Endodermal cell (in vitro differentiated cells): ENCODE measurements at regions not wholly inside any gene's neighbourhood (a gene's known extent, or its start where the extent isn't known, plus 50 kb on each side); places are given as distances from the start of the nearest gene placed in this dataset.

Experiments used
- DNase-seq: peaks from one replicate; pipeline ENCODE4 v3.0.0-alpha.2; 2017
- H3K27ac ChIP-seq: 2 replicates; pipeline ENCODE4 v1.5.1; 2013; ENCODE audit warnings: mild to moderate bottlenecking, low read depth, low read length, moderate library complexity
- H3K27me3 ChIP-seq: 2 replicates; pipeline ENCODE4 v1.6.1; 2013; ENCODE audit warnings: mild to moderate bottlenecking, low read length, moderate library complexity; ENCODE audit not compliant: insufficient read depth, control insufficient read depth, poor library complexity, severe bottlenecking
- H3K36me3 ChIP-seq: 2 replicates; pipeline ENCODE4 v1.7.0; 2013; ENCODE audit warnings: mild to moderate bottlenecking, low read length, moderate library complexity; ENCODE audit not compliant: control insufficient read depth, insufficient read depth
- H3K4me1 ChIP-seq: one replicate; pipeline ENCODE4 v1.7.0; 2013; ENCODE audit warnings: low read length; ENCODE audit not compliant: control insufficient read depth, insufficient read depth
- H3K4me3 ChIP-seq: 2 replicates; pipeline ENCODE4 v1.5.1; 2013; ENCODE audit warnings: mild to moderate bottlenecking, low read length, moderate library complexity
- H3K9ac ChIP-seq: 2 replicates; pipeline ENCODE4 v1.6.1; 2013; ENCODE audit warnings: mild to moderate bottlenecking, low read length, moderate library complexity; ENCODE audit not compliant: poor library complexity, severe bottlenecking; ENCODE audit errors: extremely low read depth
- H3K9me3 ChIP-seq: 2 replicates; pipeline ENCODE4 v1.6.1; 2013; ENCODE audit warnings: mild to moderate bottlenecking, low read length, moderate library complexity; ENCODE audit not compliant: control insufficient read depth
- H3K27ac Mint-ChIP-seq: 2 replicates; pipeline ENCODE4 v1.8.0; 2020; ENCODE audit warnings: mixed read lengths
- H3K27me3 Mint-ChIP-seq: 2 replicates; pipeline ENCODE4 v1.8.0; 2021; ENCODE audit warnings: mild to moderate bottlenecking, mixed read lengths; ENCODE audit not compliant: insufficient read depth
- H3K36me3 Mint-ChIP-seq: 2 replicates; pipeline ENCODE4 v1.8.0; 2020; ENCODE audit warnings: low read depth, mixed read lengths
- H3K4me1 Mint-ChIP-seq: 2 replicates; pipeline ENCODE4 v1.8.0; 2020; ENCODE audit warnings: mixed read lengths
- H3K4me3 Mint-ChIP-seq: 2 replicates; pipeline ENCODE4 v1.8.0; 2020; ENCODE audit warnings: mild to moderate bottlenecking, moderate library complexity, mixed read lengths
- H3K9me3 Mint-ChIP-seq: 2 replicates; pipeline ENCODE4 v1.8.0; 2020; ENCODE audit warnings: mild to moderate bottlenecking, mixed read lengths
- WGBS, 2 experiments: methylation state at CpG; one replicate each; pipeline versions ENCODE4 v1.1.5 to v1.1.7; 2013; ENCODE audit warnings: missing lambda C conversion rate in 2 of 2, mixed read lengths in 1 of 2; ENCODE audit not compliant: insufficient coverage in 1 of 2, insufficient read length in 1 of 2; 5-methylcytosine and 5-hydroxymethylcytosine counted together
- TF ChIP-seq, protein P1 (sequence below): fragments of 200-600 bp; sonication (generic); conservative IDR thresholded peaks from 2 replicates; pipeline ENCODE4 v1.5.0; 2021; ENCODE audit warnings: antibody characterized with exemption, mild to moderate bottlenecking

DNA sequence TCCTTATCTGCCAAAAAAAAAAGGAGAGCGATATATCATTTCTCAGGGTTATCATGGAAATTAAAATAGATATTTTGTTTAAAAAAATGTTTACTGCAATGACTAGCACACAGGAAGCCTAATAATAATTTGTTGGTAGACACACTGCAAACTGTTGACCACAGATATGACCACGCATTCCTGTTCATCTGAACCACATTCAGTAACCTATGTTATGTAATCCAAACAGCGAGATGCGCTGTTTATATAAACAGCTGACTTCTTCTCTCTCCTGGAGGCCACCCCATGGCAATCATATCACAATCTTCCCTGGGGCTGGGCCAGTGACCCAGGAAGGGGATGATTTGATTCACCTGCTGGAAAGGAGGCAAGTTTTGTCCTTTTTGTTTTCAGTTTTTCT, 129.3 kb upstream of the UST start:
- DNase-seq, result no peak
- 96 to 97% methylated on average over 3 to 4 of the region's 4 CpGs for WGBS, 2 experiments
- no peaks in the 10 kb centered on the region for H3K4me1 ChIP-seq
- H3K9me3 ChIP-seq, result no peaks in the 10 kb centered on the region
- no peaks in the 10 kb centered on the region for H3K36me3 Mint-ChIP-seq
- H3K27me3 ChIP-seq, result no peaks in the 10 kb centered on the region
- peaks cover 8% of the 10 kb centered on the region for H3K4me1 Mint-ChIP-seq
- H3K27me3 Mint-ChIP-seq, result peaks cover 18% of the 10 kb centered on the region
- H3K4me3 ChIP-seq, result no peak overlapping the region
- H3K4me3 Mint-ChIP-seq, result no peak overlapping the region
- no peak overlapping the region for H3K27ac Mint-ChIP-seq
- H3K9ac ChIP-seq, result no peak overlapping the region
- TF ChIP-seq, protein P1, sequence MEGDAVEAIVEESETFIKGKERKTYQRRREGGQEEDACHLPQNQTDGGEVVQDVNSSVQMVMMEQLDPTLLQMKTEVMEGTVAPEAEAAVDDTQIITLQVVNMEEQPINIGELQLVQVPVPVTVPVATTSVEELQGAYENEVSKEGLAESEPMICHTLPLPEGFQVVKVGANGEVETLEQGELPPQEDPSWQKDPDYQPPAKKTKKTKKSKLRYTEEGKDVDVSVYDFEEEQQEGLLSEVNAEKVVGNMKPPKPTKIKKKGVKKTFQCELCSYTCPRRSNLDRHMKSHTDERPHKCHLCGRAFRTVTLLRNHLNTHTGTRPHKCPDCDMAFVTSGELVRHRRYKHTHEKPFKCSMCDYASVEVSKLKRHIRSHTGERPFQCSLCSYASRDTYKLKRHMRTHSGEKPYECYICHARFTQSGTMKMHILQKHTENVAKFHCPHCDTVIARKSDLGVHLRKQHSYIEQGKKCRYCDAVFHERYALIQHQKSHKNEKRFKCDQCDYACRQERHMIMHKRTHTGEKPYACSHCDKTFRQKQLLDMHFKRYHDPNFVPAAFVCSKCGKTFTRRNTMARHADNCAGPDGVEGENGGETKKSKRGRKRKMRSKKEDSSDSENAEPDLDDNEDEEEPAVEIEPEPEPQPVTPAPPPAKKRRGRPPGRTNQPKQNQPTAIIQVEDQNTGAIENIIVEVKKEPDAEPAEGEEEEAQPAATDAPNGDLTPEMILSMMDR, result no peak
- H3K27ac ChIP-seq, result no peak overlapping the region
- H3K9me3 Mint-ChIP-seq, result no peaks in the 10 kb centered on the region
- no peaks in the 10 kb centered on the region for H3K36me3 ChIP-seq

DNA sequence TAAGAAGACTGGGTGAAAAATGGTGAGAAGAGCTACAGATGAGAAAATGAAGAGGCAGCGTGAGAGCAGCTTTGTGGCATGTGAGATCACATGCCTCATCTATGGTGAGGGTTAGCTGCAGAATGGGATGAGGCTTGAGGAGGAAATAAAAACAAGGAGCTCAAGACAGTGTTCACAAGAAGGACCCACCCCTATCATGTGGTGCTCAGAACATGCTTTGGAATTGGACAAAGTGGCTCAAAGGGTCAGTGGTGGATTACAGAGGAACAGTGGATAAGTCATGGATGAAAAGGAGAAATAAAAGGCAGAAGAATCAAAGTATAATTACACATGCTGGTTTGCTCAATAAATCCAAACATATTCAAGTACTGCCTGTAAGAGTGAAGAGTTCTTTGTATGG, 126.9 kb upstream of the UST start:
- Mint-ChIP-seq H3K36me3 (no peaks in the 10 kb centered on the region), H3K9me3 (no peaks in the 10 kb centered on the region), H3K27me3 (peaks cover 20% of the 10 kb centered on the region)

DNA sequence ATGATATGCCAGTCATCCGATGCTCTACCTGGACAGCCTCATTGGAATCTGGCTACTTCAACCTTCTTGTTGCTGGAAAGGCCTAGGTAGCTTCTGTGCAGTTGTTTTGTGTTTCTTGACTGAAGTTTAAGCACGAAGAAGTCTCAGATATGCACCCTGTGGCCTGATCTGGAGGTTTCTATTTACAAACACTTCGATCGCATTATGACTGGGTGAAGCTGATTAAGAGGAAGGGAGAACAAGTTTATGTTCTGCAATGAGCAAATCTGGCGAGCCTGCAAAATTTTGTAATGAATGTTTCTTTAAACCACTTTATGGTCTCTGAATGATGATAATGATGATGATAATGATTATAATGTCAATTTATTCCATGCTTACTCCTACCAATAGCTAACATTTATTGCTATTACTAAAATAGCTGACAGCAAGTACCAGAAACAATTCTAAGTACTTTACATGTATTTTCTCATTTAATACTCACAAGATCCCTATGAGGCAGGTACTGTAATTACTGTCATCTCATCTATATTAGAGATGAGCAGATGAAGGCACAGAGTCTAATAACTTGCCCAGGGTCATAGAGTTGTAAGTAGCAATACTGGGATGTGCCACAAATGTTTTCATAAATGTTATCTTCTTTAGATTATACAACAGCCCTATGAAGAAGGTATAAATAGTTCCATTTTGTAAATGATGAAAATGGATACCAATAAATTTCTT, 126.1 kb upstream of the UST start:
- no peak overlapping the region for H3K4me3 Mint-ChIP-seq
- H3K9me3 ChIP-seq, result no peaks in the 10 kb centered on the region
- no peak overlapping the region for H3K9ac ChIP-seq
- whole genome bisulfite sequencing, 2 experiments, result 91 to 97% methylated on average over 5 of the region's 5 CpGs
- TF ChIP-seq, protein P1, result no peak
- no peaks in the 10 kb centered on the region for H3K36me3 Mint-ChIP-seq
- peaks cover 14% of the 10 kb centered on the region for H3K27me3 Mint-ChIP-seq
- no peak overlapping the region for H3K27ac ChIP-seq
- H3K27me3 ChIP-seq, result no peaks in the 10 kb centered on the region
- H3K4me3 ChIP-seq, result no peak overlapping the region
- peaks cover 8% of the 10 kb centered on the region for H3K4me1 Mint-ChIP-seq
- H3K9me3 Mint-ChIP-seq, result no peaks in the 10 kb centered on the region
- H3K36me3 ChIP-seq, result no peaks in the 10 kb centered on the region
- H3K27ac Mint-ChIP-seq, result no peak overlapping the region
- no peak for DNase-seq
- no peaks in the 10 kb centered on the region for H3K4me1 ChIP-seq

More for the DNA sequence above, 126.9 kb upstream of the UST start:
- Histone ChIP-seq H3K9ac (no peak overlapping the region), H3K4me3 (no peak overlapping the region), H3K4me1 (no peaks in the 10 kb centered on the region), H3K27me3 (no peaks in the 10 kb centered on the region), H3K27ac (no peak overlapping the region), H3K36me3 (no peaks in the 10 kb centered on the region), H3K9me3 (no peaks in the 10 kb centered on the region)
- TF ChIP-seq, protein P1, result no peak
- Mint-ChIP-seq H3K27ac (no peak overlapping the region), H3K4me3 (no peak overlapping the region), H3K4me1 (peaks cover 8% of the 10 kb centered on the region)
- no peak for DNase-seq
- 86 to 95% methylated on average over 1 of the region's 1 CpG for WGBS, 2 experiments
